SU-DHL-6 (cell line): ENCODE measurements at regions not wholly inside any gene's neighbourhood (a gene's known extent, or its start where the extent isn't known, plus 50 kb on each side); places are given as distances from the start of the nearest gene placed in this dataset.

Experiments
- CTCF ChIP-seq: fragments of 200-600 bp; sonication (generic); IDR thresholded peaks from one replicate; pipeline ENCODE4 v1.5.1; 2017; ENCODE audit warnings: antibody characterized with exemption, mild to moderate bottlenecking, low read length, moderate library complexity; ENCODE audit not compliant: insufficient read depth, poor library complexity, severe bottlenecking
- EZH2phosphoT487 ChIP-seq: fragments of 200-600 bp; sonication (generic), shearing (Covaris generic); conservative IDR thresholded peaks from 2 replicates; pipeline ENCODE4 v1.6.1; 2018; ENCODE audit warnings: mild to moderate bottlenecking, antibody characterized with exemption, low read length, moderate library complexity, mixed read lengths

DNA sequence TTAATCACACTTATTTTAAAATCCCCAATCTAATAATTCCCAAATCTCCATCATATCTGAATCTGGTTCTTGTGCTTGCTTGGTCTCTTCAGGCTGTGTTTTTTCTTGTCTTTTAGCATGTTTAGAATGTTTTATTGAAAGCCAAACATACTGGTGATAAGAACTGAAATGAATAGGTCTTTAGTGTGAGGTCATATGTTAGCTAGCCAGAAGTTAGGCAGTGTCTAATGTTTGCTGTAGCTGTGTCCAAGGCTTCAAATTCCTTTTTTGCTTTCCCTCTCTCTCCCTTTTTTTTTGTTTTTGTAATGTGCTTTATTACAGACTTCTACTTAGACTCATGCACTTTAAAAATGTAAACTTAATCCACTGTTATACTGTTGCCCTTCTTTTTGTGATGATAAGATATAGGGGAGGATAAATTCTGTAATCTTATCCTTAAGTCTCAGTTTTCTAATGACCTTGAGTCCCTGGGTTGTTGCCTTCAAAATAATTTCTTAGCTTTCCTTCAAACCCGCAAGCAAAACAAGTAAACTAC, 725.1 kb downstream of the BRINP3 start:
- TF ChIP-seq CTCF (no peak), EZH2phosphoT487 (no peak)
